NCI-H2029 (cell line): ENCODE measurements at regions not wholly inside any gene's neighbourhood (a gene's known extent, or its start where the extent isn't known, plus 50 kb on each side); places are given as distances from the start of the nearest gene placed in this dataset.
A peak's percentile ranks its signal among the peaks of the same experiment; 100 is the strongest.

Experiments used
- DNase-seq: peaks from one replicate; lab custom pipeline; 2025; lab: John Stamatoyannopoulos, UW

DNA sequence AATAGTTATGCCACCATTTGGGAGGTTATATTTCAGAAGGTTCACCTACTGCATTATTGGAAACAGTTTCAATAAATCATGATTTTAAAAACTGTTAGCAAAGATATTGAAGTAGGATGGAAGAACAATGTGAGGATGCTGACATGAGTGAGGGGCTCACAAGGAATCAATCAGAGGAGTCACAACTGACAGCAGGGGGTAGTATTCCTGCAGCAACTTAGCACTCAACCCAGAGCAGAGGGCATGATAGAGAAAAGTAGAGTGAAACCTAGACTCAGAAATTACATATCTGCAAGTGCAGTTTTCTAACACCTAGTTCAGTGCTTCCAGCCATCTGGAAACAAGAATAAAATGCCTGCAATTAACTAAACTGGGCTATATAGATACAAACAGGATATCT is 772.5 kb upstream of the USP15 start:
- DNase-seq, result no peak

DNA sequence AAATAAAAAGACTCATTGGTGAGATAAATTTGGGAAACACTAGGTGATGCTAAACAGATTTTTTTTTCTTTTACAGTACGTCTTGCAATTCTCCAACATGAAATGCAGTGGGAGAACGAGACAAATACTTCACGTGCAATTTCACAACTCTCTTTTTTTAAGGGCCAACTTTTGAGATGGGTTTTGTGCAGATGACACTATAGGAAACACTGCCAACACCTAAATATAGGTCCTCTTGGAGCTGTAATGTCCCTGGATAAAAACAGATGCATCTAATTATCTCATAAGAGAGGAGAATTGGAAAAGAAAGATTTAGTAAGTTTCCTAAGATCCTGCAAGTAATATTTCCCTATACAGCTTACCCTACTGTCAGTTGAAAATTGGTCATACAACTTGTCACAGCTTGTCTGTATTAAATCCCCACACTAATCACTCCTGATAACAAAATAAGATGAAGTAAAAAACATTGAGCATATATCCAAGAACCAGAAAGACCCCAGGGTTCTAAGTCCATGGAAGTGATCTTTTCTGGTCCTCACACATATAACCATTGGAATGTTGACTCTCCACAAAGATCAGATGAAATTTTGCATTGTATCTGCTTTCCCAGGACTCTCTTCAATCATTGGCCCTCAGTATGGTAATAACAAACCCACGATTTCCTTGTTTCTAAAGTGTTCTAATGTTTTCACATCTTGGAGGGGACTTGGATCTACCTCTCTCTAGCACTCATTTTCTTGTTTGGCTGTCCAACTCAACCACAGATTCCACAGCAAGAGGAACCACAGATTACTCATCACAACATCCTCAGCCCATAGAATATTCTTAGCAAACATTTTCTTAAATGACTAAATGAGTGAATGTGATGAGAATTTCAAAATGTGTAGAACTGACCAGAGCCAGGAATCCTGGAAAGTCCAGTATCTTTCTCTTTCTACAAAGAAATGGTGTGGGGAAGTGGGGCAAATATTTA is 769.4 kb upstream of the USP15 start:
- DNase-seq, result no peak

DNA sequence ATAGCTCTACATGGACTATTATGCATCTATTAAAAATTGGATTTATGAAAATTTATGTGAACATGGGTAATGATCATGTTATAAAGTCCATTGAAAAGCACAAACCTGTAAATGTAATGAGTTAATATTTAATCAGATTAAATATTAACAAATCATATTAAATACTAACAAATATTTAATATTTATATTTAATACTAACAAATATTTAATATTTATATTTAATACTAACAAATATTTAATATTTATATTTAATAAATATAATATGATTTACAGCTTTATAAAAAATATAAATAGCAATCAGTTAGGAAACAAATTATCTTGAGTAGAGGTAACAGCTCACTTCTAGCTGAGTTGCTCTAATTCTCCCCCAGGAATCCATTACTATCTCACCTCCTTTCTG is 758.0 kb upstream of the USP15 start:
- no peak for DNase-seq

DNA sequence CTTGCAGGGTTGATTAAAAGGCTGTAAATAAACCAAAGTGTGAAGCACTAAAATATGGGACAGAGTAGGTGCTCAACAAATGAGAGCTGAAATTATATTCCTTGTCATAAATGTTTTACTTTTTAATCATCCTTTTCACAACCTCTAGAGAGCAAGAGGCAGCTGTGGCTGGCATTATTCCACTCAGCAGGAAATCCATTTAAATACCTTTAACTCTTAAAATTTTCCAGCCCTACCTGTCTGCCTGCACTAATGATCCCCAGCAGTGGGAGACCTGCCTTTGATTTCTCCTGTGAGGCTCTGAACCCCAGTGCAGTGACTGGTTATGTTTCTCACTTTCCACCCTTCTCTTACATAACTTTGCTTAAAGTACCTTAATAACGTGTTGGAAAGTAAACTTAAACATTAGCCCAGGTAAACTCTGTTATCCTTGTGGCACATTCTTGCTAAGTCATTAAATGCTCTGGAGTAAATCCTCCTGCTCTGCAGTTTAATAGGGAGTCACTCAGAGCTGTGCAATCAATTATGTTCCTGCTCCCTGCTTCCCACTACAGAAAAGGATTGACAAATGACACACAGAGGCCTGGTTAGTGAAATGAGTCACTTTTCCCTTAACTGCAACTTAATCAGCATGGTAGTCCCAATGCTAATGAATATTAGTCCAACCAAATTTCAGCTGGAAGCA is 755.7 kb upstream of the USP15 start:
- DNase-seq, result no peak

DNA sequence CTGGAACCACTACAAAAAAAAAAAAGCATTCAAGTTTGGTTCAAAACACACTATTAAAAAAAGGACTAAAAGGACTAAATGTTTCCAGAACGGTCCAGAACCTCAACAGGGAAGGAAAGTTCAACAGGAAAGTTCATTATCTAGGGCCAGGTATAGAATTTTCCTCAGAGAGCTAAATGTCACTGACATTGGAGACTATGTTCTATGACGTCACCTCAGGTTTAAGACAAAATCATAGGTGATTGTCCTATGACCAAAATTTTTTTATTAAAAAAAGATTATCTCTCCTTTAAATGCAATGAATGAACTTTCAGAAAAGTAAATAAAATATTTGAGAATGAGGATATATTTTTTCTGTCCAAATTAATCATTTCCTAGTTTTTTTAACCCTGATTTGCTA is 746.7 kb upstream of the USP15 start:
- DNase-seq, result no peak

DNA sequence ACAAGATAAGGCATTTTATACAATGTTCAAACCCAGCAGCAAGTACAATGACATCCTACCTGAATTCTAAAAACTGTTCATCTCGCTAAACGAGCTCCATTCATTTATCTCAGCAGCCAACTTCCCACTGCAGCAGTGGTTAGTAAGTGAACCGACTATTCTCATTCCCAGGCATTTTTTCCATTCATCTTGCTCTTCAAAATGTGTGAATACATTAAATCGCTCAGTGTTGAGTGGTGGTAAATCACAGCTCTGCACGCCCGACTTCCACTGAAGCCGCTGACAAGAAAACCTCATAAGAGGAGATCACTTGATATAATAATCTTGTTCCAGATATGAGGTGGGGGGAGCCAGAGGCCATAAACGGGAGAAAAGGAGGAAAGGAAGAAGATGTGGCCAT is 746.2 kb upstream of the USP15 start:
- DNase-seq, result no peak

DNA sequence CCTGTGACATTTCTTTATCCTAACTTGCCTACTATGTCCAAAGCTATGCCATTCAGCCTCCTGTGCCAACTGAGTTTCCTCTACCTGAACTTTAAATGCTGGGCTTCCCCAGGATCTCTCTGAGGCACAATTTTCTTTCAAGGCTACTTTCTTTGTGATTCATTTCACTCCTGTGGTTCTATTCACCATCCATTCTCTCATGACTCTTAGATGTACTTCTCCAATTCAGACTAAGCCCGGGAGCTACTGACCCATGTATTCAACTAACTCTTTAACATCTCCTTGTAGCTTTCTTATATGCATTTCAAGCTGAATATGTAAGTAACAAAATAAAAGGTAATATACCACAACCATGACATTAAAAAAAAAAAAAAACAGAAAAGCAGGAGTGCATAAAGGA is 738.9 kb upstream of the USP15 start:
- DNase-seq, result no peak

DNA sequence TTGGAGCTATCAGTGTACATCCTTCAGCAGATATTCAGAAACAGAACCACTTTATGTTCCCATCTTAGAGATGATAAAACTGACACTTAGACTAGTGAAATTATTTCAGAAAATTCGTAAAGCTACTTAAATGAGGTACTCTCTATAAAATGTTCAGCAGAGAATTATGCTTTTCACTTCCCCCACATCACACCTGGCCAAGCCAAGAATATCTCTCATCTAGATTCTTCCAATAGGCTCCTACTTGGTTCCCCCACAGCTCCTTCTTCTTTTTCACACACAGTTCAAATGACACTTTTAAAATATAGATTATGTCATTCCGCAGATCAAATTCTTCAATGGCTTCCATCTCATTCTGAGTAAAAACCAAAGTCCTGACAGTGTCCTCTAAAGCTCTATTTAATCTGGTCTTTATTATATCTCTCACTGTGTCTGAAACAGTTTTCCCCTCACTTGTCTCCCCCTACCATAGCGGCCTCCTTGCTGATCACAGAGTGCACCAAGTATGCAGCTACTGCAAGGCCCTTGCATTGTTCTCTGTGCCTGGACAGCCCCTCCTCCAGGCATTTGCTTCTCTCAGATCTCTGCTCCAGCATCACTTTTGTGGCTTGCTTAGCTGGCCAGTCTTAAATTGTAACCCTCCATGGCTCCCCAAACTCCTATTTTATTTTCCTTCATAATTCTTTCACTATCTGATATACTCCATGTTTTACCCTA is 736.8 kb upstream of the USP15 start:
- DNase-seq, result no peak

DNA sequence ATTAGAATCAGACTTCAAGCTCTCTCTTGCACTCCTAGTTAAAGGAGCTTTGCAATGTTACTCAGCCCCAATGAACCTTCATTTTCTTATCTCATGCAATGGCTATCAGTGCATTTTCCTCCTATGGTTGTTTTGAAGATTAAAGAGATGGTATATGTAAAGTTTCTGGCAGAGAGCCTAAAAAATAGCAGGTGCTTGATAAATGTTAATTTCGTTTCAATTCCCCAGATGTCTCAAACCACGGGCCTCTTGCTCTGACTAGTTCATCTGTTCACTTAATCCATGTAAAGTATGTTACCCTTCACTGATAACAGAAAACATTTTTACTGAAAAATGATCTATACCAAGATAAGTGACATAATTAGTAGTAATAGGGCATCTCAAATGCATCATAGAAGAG is 735.4 kb upstream of the USP15 start:
- no peak for DNase-seq

DNA sequence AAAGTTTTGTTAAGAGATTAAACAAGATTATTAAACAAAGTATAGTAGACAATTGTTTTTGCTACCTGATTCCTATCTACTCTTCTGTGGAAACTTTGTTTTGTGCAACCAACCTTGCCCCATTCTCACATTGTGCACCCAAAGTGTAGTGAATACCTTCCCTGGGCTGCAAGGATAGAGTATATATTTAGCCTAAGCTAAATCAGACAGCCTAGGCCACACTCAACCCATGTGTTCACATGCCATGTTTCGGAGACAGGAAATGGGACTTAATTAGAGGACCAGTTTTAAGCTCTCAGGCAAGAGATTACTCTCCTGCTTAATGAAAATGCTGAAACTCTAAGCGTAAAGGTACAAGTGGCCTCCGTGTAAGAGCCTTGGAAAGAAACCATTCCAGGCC is 734.9 kb upstream of the USP15 start:
- DNase-seq, result no peak

DNA sequence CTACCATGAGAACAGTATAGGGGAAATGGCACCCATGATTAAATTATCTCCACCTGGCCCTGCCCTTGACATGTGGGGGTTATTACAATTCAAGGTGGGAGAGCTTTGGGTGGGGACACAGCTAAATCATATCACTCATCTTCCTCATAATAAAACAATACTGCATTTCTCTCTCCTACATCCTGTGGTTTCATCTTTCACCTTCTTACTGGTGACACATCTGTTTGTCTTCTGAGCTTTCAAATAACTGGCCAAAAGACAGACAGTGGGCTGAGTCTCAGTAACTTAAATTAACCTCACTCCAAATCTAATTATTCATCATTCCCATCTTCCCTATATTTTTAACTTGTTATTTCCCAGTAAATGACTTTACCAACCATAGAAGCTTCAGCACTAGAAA is 729.7 kb upstream of the USP15 start:
- DNase-seq, result no peak

DNA sequence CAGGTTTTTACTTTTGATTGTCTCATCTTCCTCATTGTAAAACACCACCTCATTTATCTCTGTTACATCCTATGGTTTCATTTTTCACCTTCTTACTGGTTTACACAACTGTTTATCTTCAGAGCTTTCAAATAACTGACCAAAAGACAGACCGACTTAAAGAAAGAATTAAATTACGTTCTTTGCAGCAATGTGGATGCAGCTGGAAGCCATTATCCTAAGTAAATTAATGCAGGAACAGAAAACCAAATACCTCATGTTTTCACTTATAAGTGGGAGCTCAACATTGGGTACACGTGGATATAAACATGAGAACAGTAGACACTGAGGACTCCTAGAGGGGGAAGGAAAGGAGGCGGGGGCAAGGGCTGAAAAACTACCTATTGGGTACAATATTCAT is 729.0 kb upstream of the USP15 start:
- no peak for DNase-seq

DNA sequence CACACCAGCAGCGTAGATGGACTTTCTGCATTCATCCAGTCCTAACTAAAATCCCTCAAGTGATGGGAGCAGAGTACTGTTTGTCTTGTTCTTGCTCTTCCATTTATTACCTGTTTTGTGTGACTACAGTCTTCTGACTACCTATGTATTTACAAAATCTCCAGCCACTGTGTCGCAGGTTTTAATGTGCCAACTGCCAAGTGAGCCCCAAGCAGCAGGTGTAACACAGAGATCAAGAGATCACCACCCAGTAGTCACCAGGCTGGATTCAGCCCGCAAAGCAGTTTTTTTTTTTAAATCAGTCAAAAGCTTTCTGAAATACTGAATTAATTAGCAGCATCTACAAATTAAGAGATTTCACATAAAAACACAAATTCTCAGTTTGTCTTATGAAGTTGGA is 724.1 kb upstream of the USP15 start:
- DNase-seq, result peak; percentile 12

DNA sequence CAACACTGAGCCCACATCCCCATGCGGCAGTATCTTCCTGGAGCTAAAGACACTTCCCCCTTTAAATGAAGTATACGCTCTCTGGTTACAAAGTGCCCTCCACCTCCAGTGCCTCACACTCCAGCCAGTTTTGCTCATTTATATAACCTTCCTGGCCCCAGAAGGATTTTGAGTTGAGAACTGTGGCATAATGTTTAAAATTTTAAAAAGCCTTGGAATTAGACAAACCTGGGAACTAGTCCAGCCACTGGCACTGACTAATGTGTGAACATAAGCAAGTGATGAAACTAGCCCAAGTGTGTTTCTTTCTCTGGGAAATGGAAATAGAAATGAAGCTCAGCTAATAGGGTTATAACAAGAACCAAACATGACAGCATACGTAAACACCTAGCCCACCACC is 723.7 kb upstream of the USP15 start:
- no peak for DNase-seq

DNA sequence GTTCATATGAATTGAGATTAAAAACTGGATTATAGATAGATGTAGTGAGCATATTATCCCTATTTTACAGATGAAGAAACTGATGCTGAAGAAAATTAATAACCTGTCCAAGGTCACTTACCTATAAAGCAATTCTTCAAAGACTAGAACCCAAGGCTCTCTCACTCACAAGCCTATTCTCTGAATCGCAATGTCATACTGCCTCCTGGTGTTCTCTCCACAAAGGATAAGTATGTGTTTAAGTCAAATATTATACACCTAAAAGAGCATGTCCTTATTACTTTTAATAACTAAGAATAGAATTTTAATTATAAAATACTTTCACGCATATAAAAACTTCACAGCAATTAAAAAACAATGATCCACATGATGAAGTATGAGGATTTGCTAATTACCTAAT is 721.3 kb upstream of the USP15 start:
- no peak for DNase-seq

DNA sequence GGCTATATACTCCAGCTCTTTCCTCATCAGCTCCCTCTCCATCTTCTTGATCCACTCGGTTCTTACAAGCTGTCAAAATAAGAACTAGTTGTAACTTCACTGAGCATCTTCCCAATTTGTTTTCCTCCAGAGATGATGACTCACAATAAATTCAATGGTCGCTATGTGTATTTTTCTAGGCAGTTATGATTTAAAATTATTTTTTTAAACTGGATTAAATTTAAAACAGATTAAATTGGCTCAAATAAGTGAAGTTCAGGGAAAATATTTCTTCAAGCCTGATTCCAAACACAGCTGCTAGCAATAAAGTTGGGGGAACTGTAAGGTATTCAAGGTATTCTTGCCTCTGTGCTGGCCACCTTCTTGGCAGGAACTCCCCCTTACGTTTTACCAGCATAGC is 717.7 kb upstream of the USP15 start:
- no peak for DNase-seq

DNA sequence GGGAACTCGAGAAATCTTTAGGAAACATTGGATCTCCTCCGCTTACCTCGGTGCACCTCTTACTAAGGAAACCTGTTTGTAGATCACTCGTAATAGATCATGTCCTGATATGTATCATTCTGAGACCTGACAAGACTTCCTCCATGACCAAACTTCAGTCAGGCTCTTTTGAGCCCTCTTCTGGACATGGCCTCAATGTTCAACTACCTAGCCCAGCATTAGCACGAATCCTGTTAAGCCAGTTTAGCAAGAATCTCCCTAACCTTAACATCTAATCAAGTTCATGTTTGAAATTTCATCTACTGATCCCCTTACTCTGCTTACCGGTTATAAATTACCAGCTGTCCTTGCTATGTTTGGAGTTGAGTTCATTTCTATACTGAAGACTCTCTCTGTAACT is 713.9 kb upstream of the USP15 start:
- DNase-seq, result no peak

DNA sequence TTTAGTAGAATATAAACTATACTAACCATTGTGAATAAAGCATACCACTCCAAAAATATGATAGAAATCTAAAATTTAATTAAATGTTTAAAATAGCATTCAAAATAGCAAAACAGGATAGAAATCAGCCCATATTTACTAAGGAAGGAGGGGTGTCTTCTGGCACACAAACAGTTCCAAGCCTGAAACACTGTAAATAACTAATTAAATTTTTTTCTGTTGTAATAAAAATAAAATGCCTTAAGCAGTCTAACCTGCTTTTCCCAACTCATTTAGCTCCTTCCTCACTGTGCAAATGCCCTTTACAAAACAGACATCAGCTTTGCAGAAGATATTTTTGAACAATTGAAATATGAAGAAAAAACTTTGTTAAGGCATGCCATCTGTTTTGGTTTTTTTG is 707.1 kb upstream of the USP15 start:
- DNase-seq, result no peak

DNA sequence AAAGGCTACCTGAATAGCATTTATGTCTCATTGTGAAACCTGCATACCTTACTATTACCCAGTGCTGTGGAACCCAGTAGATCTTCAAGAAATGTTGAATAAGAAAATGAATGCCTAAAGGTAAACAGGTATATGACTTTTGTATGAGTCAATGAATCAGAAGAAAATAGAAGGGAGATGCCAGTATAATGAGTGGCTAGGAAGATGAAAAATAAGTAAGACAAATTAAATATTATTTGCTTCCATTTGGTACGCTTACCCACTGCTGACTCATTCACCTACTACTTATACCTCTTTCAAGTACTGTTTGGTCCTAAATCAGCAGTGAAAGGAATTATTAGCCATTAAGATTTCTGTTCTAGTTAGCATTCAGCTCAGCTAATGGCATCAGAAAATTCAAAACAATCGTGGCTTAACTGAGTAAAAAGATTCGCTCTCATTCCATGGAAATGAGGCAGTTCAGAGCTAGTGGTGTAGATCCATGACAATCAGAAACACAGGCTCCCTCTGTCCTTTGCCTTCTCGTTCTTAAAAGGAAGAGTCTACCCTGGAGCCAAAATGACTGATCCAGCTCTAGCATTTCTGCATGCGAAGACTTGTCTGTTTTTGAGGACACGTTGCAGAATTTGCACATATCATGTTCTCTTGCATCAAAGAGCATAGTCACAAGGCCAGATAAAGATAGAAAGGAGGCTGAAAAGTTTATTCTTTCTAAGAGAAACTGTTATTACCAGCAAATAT is 705.8 kb upstream of the USP15 start:
- no peak for DNase-seq

DNA sequence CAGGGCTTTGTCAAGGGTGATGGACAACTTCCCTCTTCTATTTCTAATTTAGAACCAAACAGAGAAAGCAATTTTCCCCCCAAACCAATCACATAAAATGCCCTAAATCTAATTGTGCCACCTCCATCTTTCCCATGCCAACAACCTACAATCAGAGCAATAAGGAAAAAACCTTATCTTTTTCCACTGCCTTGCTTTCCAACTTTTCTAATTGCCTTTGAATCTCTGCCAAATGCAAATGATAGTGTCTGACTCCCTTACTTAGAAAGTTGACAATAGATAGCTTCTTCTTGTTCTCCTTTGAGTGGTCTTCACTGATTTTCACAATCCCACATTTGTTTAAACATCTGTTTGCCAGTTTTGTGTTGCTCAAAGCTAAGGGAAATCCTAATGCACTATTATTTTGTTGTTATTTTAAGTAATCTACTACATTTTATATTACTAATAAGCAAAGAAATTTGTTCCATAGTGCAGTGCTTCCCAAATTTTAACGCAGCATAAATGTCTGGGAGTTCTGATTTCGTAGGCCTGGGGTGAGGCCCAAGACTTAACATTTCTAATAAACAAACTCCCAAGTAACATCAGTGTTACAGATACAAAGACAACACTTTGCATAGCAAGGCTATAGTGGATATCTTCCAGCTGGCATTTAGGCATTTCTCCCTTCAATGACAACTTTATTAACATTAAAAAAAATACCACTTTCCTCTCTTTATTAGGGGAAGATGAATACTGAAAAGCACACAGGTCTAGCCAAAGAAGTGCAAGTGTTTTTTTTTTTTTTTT is 696.3 kb upstream of the USP15 start:
- DNase-seq, result no peak

DNA sequence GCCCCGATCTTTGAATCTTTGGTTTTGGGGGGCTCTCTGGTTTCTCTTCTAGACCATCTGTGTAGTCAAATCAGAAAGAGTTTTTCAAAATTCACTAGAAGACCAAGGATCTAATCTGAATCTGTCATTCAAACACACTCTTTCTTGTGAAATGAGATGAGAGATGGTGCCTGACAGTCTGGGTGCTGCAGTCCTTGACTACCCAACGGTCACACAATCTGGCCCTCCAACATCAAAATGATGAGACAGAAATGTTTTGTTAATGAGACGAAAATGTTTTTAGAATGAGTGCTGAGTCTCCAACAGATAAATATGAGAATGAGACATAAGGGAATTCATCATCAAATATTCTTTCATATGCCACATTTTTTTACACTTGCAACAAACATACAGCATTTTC is 695.7 kb upstream of the USP15 start:
- no peak for DNase-seq
